DOHH2 (cell line): ENCODE measurements at regions not wholly inside any gene's neighbourhood (a gene's known extent, or its start where the extent isn't known, plus 50 kb on each side); places are given as distances from the start of the nearest gene placed in this dataset.

Experiments
- EZH2phosphoT487 ChIP-seq: fragments of 200-600 bp; sonication (generic); IDR thresholded peaks from 2 replicates; pipeline ENCODE4 v1.6.1; 2017; ENCODE audit warnings: borderline replicate concordance, mild to moderate bottlenecking, antibody characterized with exemption, low read length, moderate library complexity, mixed read lengths
- TF ChIP-seq, protein P1 (sequence below): fragments of 200-600 bp; sonication (generic); IDR thresholded peaks from one replicate; pipeline ENCODE4 v1.5.1; 2014; ENCODE audit warnings: antibody characterized with exemption, mild to moderate bottlenecking, low read depth, low read length; ENCODE audit not compliant: poor library complexity, severe bottlenecking

DNA sequence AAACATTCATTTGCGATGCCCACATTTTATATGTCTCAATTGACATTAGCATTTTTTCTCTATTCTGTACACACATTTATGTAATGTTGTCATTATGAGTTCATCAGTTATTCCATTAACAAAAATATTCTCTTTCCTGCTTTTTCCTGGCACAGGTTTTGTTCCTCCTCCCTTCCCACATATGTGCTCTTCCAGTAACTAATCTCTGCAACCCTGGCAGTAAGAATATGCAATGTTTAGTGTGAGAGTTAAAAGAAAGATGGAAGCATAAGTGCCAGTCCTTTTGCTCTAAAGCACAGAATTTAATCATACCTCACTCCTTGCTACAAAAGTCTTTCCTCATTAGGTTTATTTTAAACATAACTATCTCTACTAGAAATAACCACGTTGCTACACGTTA lies 155.8 kb upstream of the ERBB4 start:
- TF ChIP-seq, protein P1, sequence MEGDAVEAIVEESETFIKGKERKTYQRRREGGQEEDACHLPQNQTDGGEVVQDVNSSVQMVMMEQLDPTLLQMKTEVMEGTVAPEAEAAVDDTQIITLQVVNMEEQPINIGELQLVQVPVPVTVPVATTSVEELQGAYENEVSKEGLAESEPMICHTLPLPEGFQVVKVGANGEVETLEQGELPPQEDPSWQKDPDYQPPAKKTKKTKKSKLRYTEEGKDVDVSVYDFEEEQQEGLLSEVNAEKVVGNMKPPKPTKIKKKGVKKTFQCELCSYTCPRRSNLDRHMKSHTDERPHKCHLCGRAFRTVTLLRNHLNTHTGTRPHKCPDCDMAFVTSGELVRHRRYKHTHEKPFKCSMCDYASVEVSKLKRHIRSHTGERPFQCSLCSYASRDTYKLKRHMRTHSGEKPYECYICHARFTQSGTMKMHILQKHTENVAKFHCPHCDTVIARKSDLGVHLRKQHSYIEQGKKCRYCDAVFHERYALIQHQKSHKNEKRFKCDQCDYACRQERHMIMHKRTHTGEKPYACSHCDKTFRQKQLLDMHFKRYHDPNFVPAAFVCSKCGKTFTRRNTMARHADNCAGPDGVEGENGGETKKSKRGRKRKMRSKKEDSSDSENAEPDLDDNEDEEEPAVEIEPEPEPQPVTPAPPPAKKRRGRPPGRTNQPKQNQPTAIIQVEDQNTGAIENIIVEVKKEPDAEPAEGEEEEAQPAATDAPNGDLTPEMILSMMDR, result no peak
- TF ChIP-seq EZH2phosphoT487, result no peak
